ENCODE measurements at regions not wholly inside any gene's neighbourhood (a gene's known extent, or its start where the extent isn't known, plus 50 kb on each side); places are given as distances from the start of the nearest gene placed in this dataset.

DNA sequence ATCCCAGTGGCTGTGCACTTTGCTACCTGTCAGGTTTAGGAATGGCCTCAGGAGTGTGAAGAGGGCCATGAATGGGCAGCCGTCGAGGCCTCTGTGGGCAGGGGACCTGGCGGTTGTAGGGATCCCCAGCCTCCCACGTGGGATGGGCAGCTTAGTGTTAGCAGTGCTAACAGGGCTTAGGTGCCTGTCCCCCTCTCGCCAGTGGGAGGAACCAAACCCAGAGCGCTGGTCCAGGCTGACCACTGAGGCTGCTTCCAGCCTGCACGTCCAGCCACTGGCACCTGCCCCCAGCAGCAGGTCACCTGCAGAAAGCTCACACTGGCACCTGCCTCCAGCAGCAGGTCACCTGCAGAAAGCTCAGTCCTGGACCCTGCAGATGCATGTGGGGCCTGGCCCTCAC is 162.2 kb upstream of the CIBAR2 start:
- no peak for TF ChIP-seq TAF1 (IDR thresholded peaks at IDR 0.05; ENCODE audit: borderline replicate concordance, insufficient read depth, low read length)
- TF ChIP-seq, protein P1, sequence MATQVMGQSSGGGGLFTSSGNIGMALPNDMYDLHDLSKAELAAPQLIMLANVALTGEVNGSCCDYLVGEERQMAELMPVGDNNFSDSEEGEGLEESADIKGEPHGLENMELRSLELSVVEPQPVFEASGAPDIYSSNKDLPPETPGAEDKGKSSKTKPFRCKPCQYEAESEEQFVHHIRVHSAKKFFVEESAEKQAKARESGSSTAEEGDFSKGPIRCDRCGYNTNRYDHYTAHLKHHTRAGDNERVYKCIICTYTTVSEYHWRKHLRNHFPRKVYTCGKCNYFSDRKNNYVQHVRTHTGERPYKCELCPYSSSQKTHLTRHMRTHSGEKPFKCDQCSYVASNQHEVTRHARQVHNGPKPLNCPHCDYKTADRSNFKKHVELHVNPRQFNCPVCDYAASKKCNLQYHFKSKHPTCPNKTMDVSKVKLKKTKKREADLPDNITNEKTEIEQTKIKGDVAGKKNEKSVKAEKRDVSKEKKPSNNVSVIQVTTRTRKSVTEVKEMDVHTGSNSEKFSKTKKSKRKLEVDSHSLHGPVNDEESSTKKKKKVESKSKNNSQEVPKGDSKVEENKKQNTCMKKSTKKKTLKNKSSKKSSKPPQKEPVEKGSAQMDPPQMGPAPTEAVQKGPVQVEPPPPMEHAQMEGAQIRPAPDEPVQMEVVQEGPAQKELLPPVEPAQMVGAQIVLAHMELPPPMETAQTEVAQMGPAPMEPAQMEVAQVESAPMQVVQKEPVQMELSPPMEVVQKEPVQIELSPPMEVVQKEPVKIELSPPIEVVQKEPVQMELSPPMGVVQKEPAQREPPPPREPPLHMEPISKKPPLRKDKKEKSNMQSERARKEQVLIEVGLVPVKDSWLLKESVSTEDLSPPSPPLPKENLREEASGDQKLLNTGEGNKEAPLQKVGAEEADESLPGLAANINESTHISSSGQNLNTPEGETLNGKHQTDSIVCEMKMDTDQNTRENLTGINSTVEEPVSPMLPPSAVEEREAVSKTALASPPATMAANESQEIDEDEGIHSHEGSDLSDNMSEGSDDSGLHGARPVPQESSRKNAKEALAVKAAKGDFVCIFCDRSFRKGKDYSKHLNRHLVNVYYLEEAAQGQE (IDR thresholded peaks at IDR 0.05; ENCODE audit: insufficient read depth in 1 of 2, low read depth in 2 of 2, low read length in 2 of 2) = no peak
- TF ChIP-seq SIN3A (IDR thresholded peaks at IDR 0.05; ENCODE audit: borderline replicate concordance, insufficient read depth, low read length) = no peak
- TF ChIP-seq POLR2AphosphoS5 (IDR thresholded peaks at IDR 0.05; ENCODE audit: low read depth, low read length) = no peak
- no peak for TF ChIP-seq FOXP2 (optimal IDR thresholded peaks at IDR 0.05; ENCODE audit: borderline replicate concordance, extremely low read depth, extremely low read length, insufficient read depth)
